ENCODE measurements at regions not wholly inside any gene's neighbourhood (a gene's known extent, or its start where the extent isn't known, plus 50 kb on each side); places are given as distances from the start of the nearest gene placed in this dataset.
"Not testable (repeated sequence)": the region's sequence is repeated elsewhere in the genome, so short reads cannot be mapped to it uniquely, and the experiment has no call there.

DNA sequence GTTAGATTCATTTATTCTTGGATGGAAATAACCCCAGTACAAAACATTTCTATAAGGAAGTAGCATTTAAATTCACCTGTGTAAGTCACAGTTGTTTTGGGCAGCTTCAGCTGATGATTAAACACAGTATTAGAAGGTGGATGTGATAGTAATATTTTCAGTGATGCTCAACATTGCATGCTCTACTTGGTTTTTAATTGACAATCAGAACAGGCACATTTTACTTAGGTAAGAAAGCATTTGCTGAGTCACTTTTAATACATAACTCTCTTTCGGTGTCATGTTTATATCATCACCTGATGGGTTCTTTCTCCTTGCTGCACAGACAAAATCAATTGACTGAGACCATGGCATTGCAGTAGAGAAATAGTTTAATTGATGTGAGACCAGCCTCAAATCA lies 80.7 kb downstream of the CMAS start:
- DNase-seq (ENCODE audit: low read depth) = no peak
- TF ChIP-seq, protein P1, sequence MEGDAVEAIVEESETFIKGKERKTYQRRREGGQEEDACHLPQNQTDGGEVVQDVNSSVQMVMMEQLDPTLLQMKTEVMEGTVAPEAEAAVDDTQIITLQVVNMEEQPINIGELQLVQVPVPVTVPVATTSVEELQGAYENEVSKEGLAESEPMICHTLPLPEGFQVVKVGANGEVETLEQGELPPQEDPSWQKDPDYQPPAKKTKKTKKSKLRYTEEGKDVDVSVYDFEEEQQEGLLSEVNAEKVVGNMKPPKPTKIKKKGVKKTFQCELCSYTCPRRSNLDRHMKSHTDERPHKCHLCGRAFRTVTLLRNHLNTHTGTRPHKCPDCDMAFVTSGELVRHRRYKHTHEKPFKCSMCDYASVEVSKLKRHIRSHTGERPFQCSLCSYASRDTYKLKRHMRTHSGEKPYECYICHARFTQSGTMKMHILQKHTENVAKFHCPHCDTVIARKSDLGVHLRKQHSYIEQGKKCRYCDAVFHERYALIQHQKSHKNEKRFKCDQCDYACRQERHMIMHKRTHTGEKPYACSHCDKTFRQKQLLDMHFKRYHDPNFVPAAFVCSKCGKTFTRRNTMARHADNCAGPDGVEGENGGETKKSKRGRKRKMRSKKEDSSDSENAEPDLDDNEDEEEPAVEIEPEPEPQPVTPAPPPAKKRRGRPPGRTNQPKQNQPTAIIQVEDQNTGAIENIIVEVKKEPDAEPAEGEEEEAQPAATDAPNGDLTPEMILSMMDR (IDR thresholded peaks at IDR 0.05; ENCODE audit: insufficient read depth, low read depth, low read length) = no peak
- no peak overlapping the region for H3K4me3 ChIP-seq (ENCODE audit: low read depth, low read length)

DNA sequence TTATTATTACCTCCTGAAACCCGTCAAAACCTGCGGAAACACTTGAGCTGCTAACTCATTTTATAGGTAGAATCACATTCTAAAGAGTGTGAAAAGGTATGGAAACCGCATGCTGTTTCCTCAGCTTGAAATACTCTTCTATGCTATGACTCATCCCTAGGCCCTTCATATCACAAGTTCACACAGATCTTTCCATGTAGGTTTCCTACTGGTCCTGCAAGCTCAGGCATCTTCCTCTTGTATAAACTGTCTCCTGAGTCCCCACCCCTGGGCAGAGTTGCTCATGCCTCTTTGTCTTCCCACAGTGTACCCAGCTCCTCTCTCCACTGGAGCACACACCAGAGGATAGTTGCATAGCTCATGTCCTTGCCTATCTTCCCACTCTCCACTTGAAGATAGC lies 84.7 kb downstream of the CMAS start:
- H3K4me3 ChIP-seq (ENCODE audit: low read depth, low read length) = no peak overlapping the region
- no peak for DNase-seq (ENCODE audit: low read depth)
- TF ChIP-seq, protein P1 (IDR thresholded peaks at IDR 0.05; ENCODE audit: insufficient read depth, low read depth, low read length) = no peak

DNA sequence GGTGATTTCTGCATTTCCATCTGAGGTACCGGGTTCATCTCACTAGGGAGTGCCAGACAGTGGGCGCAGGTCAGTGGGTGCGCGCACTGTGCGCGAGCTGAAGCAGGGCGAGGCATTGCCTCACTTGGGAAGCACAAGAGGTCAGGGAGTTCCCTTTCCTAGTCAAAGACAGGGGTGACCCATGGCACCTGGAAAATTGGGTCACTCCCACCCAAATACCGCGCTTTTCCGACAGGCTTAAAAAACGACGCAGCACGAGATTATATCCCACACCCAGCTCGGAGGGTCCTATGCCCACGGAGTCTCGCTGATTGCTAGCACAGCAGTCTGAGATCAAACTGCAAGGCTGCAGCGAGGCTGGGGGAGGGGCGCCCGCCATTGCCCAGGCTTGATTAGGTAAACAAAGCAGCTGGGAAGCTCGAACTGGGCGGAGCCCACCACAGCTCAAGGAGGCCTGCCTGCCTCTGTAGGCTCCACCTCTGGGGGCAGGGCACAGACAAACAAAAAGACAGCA lies 90.6 kb downstream of the CMAS start:
- H3K4me3 ChIP-seq (ENCODE audit: low read depth, low read length); DNase-seq (ENCODE audit: low read depth): not testable (repeated sequence)

All from fibroblast of villous mesenchyme (primary cell).